OCI-LY7 (cell line): ENCODE measurements at regions not wholly inside any gene's neighbourhood (a gene's known extent, or its start where the extent isn't known, plus 50 kb on each side); places are given as distances from the start of the nearest gene placed in this dataset.
A peak's percentile ranks its signal among the peaks of the same experiment; 100 is the strongest.

Experiments used
- BruUV-seq: library from RNA; stranded (reverse); fragments of 400-500 nt; replicated peaks from 2 replicates; lab custom pipeline; 2021; lab: Mats Ljungman, UMichigan
- CTCF ChIA-PET: fragments of 300-600 bp; sonication (Branson Sonifier 250); formaldehyde crosslinking; loops from one replicate; lab custom pipeline; 2022; ENCODE audit warnings: antibody characterized with exemption; ENCODE audit not compliant: unreplicated experiment; lab: Charles Lee
- POLR2A ChIA-PET: fragments of 300-600 bp; sonication (Branson Sonifier 250); formaldehyde crosslinking; loops from one replicate; lab custom pipeline; 2022; ENCODE audit warnings: antibody characterized with exemption; lab: Charles Lee
- DNase-seq: peaks from one replicate; pipeline ENCODE4 v3.0.0-alpha.2; 2015; ENCODE audit warnings: low spot score
- H2AFZ ChIP-seq: fragments of 200-600 bp; sonication (generic), shearing (Covaris generic); 2 replicates; pipeline ENCODE4 v1.6.1; 2014; ENCODE audit warnings: mild to moderate bottlenecking, antibody characterized with exemption, low read length, moderate library complexity
- H3K27ac ChIP-seq: fragments of 200-600 bp; sonication (generic); 2 replicates; pipeline ENCODE4 v1.5.1; 2014; ENCODE audit warnings: mixed run types, low read depth, mild to moderate bottlenecking, moderate library complexity, low read length, inconsistent platforms; ENCODE audit not compliant: poor library complexity, severe bottlenecking
- H3K36me3 ChIP-seq: fragments of 200-600 bp; sonication (generic); 2 replicates; pipeline ENCODE4 v1.6.1; 2014; ENCODE audit warnings: mild to moderate bottlenecking, antibody characterized with exemption, low read length, moderate library complexity, mixed read lengths; ENCODE audit not compliant: insufficient read depth
- H3K4me1 ChIP-seq: fragments of 200-600 bp; sonication (generic); 2 replicates; pipeline ENCODE4 v1.5.1; 2014; ENCODE audit warnings: mild to moderate bottlenecking, low read length; ENCODE audit not compliant: insufficient read depth, poor library complexity, severe bottlenecking
- H3K4me2 ChIP-seq: fragments of 200-600 bp; sonication (generic); 2 replicates; pipeline ENCODE4 v1.6.1; 2014; ENCODE audit warnings: mild to moderate bottlenecking, low read length
- H3K4me3 ChIP-seq: fragments of 200-600 bp; sonication (generic); 2 replicates; pipeline ENCODE4 v1.5.1; 2014; ENCODE audit warnings: mild to moderate bottlenecking, low read depth, low read length; ENCODE audit not compliant: poor library complexity, severe bottlenecking
- H3K79me2 ChIP-seq: fragments of 200-600 bp; sonication (generic); 2 replicates; pipeline ENCODE4 v1.6.1; 2016; ENCODE audit warnings: low read depth, mild to moderate bottlenecking, low read length, moderate library complexity, mixed read lengths; ENCODE audit not compliant: insufficient read depth
- H3K9me2 ChIP-seq: fragments of 200-600 bp; sonication (generic); 2 replicates; pipeline ENCODE4 v1.6.1; 2016; ENCODE audit warnings: mild to moderate bottlenecking, low read length, mixed read lengths; ENCODE audit not compliant: insufficient read depth
- H3K9me3 ChIP-seq: fragments of 200-600 bp; sonication (generic); 2 replicates; pipeline ENCODE4 v1.6.1; 2014; ENCODE audit warnings: mild to moderate bottlenecking, mixed run types, low read length, mixed read lengths
- H4K20me1 ChIP-seq: fragments of 200-600 bp; sonication (generic); 2 replicates; pipeline ENCODE4 v1.6.1; 2014; ENCODE audit warnings: mild to moderate bottlenecking, antibody characterized with exemption, low read length, moderate library complexity, mixed read lengths; ENCODE audit not compliant: insufficient read depth
- EZH2phosphoT487 ChIP-seq: fragments of 200-600 bp; sonication (generic); IDR thresholded peaks from 2 replicates; pipeline ENCODE4 v1.6.1; 2018; ENCODE audit warnings: low read depth, borderline replicate concordance, mild to moderate bottlenecking, mixed run types, antibody characterized with exemption, low read length, moderate library complexity, mixed read lengths
- intact Hi-C: fragments of 100-400 bp; cut with micrococcal nuclease; formaldehyde crosslinking; loops from one replicate; pipeline ENCODE4 v1.10.0; 2022; ENCODE audit not compliant: unreplicated experiment
- TF ChIP-seq, protein P1 (sequence below): fragments of 200-600 bp; sonication (generic); conservative IDR thresholded peaks from 2 replicates; pipeline ENCODE4 v1.5.1; 2014; ENCODE audit warnings: mild to moderate bottlenecking, antibody characterized with exemption, low read length, moderate library complexity, mixed read lengths

DNA sequence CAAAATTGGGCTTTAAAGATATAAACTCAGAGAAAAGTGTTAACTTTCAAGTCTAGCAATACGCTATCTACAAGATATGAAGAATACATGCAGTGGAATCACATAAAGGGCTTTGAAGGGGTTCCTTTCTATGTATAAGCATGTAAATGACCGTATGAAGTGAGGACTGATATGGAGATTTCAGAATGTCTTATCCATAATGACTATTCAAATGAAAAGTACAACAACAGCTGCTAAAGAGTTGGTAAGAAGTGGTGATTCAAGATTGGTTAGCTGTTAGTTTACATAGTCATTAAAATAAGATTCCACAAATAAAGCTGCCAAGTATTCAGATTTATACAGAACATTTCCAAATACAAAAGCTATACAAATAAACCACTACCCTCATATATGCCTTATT lies 153.4 kb upstream of the STARD13 start:
- no TSS peak for BruUV-seq
- intact Hi-C loops = no loop called here
- DNase-seq = no peak

DNA sequence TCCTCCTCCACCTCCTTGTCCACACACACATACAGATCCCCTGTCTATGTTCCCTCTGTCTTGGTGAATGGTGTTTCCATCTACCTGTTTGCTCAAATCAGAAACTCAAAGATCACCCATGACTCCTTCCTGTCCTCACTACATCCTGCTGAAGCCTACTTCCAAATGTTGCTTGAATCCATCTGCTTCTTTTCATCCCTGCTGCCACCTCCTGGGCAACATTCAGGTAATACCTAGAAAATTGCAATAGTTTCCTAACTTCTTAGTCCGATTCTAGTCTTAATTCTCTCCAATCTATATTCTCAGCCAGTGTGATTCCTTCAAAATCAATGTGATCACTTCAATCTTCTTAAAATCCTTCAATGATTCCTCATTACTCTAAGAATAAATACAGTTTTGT lies 155.5 kb upstream of the STARD13 start:
- no peaks in the 10 kb centered on the region for H3K79me2 ChIP-seq
- H3K9me3 ChIP-seq = no peaks in the 10 kb centered on the region
- no peaks in the 10 kb centered on the region for H4K20me1 ChIP-seq
- ChIA-PET CTCF (no interaction called here), POLR2A (interaction anchor here (1.0 kb wide), 1 partner anchor 13 kb away, joined by 3 read pairs; no protein-coding TSS in a partner anchor)
- no peak for TF ChIP-seq EZH2phosphoT487
- TF ChIP-seq, protein P1, sequence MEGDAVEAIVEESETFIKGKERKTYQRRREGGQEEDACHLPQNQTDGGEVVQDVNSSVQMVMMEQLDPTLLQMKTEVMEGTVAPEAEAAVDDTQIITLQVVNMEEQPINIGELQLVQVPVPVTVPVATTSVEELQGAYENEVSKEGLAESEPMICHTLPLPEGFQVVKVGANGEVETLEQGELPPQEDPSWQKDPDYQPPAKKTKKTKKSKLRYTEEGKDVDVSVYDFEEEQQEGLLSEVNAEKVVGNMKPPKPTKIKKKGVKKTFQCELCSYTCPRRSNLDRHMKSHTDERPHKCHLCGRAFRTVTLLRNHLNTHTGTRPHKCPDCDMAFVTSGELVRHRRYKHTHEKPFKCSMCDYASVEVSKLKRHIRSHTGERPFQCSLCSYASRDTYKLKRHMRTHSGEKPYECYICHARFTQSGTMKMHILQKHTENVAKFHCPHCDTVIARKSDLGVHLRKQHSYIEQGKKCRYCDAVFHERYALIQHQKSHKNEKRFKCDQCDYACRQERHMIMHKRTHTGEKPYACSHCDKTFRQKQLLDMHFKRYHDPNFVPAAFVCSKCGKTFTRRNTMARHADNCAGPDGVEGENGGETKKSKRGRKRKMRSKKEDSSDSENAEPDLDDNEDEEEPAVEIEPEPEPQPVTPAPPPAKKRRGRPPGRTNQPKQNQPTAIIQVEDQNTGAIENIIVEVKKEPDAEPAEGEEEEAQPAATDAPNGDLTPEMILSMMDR = peak; percentile 38; the same call in 1 of the 2 replicates
- intact Hi-C loops = no loop called here
- no peak for DNase-seq
- H3K4me2 ChIP-seq = no peak overlapping the region
- H3K4me3 ChIP-seq = no peak overlapping the region
- no peaks in the 10 kb centered on the region for H3K36me3 ChIP-seq
- no TSS peak for BruUV-seq
- H3K4me1 ChIP-seq = no peaks in the 10 kb centered on the region
- no peak overlapping the region for H3K27ac ChIP-seq
- no peaks in the 10 kb centered on the region for H3K9me2 ChIP-seq
- H2AFZ ChIP-seq = no peak overlapping the region

More for the DNA sequence above, 153.4 kb upstream of the STARD13 start:
- no peaks in the 10 kb centered on the region for H3K9me3 ChIP-seq
- no peak overlapping the region for H3K4me3 ChIP-seq
- ChIA-PET CTCF (no interaction called here), POLR2A (interaction anchor here (0.9 kb wide), 1 partner anchor 896 kb away, joined by 3 read pairs; no protein-coding TSS in a partner anchor)
- H3K4me2 ChIP-seq = no peak overlapping the region
- no peaks in the 10 kb centered on the region for H3K79me2 ChIP-seq
- H3K27ac ChIP-seq = no peak overlapping the region
- H3K36me3 ChIP-seq = no peaks in the 10 kb centered on the region
- H2AFZ ChIP-seq = no peak overlapping the region
- no peaks in the 10 kb centered on the region for H3K9me2 ChIP-seq
- no peaks in the 10 kb centered on the region for H4K20me1 ChIP-seq
- no peak for TF ChIP-seq EZH2phosphoT487
- TF ChIP-seq, protein P1 = no peak
- no peaks in the 10 kb centered on the region for H3K4me1 ChIP-seq

GRCh38 chr13:33445024-33445423 lies 159.5 kb upstream of the STARD13 start:
- CTCF ChIA-PET = no interaction called here
- BruUV-seq = no TSS peak
- Histone ChIP-seq H3K36me3 (no peaks in the 10 kb centered on the region), H3K79me2 (no peaks in the 10 kb centered on the region), H3K9me3 (no peaks in the 10 kb centered on the region), H3K9me2 (no peaks in the 10 kb centered on the region), H3K4me1 (no peaks in the 10 kb centered on the region), H2AFZ (no peak overlapping the region), H3K4me2 (no peak overlapping the region), H3K27ac (no peak overlapping the region), H3K4me3 (no peak overlapping the region), H4K20me1 (no peaks in the 10 kb centered on the region)
- TF ChIP-seq EZH2phosphoT487 = no peak
- TF ChIP-seq, protein P1 = no peak
- no peak for DNase-seq
- intact Hi-C loops = no loop called here
- POLR2A ChIA-PET = no interaction called here
